HepG2 (cell line): ENCODE measurements at regions not wholly inside any gene's neighbourhood (a gene's known extent, or its start where the extent isn't known, plus 50 kb on each side); places are given as distances from the start of the nearest gene placed in this dataset.

Experiments used
- ATAC-seq: fragments of 200-7000 bp; cut with Tn5 transposase; 3 replicates; pipeline ENCODE4 v1.9.1; 2020; ENCODE audit warnings: mild to moderate bottlenecking, moderate library complexity
- BruUV-seq: library from RNA; stranded (reverse); fragments of 400-500 nt; replicated peaks from 2 replicates; lab custom pipeline; 2021; lab: Mats Ljungman, UMichigan
- CTCF ChIA-PET: fragments of 300-600 bp; formaldehyde crosslinking; extraction: SDS; loops from one replicate; lab custom pipeline; 2021; ENCODE audit warnings: low total read pairs, inconsistent platforms, low intra/inter-chr PET ratio; lab: Yijun Ruan, JAX
- POLR2A ChIA-PET: fragments of 350-600 bp; sonication (Branson Sonifier 250); formaldehyde crosslinking; loops from one replicate; lab custom pipeline; 2020; ENCODE audit warnings: antibody characterized with exemption, inconsistent platforms; lab: Yijun Ruan, JAX
- DNase-seq: peaks from one replicate; pipeline ENCODE4 v3.0.0-alpha.2; 2015; ENCODE audit warnings: low spot score
- FAIRE-seq: peaks from 3 replicates; lab custom pipeline; 2011; peaks lifted over from hg19 to GRCh38; lab: Jason Lieb, UNC
- H2AFZ ChIP-seq: one replicate; pipeline ENCODE4 v1.6.1; 2011; ENCODE audit warnings: low read length, inconsistent platforms
- H3K27ac ChIP-seq: fragments of 300-600 bp; 3 replicates; pipeline ENCODE4 v1.8.0; 2011; ENCODE audit warnings: mixed run types, mild to moderate bottlenecking, mixed read lengths, low read length, inconsistent platforms; ENCODE audit not compliant: insufficient read depth; ENCODE audit errors: extremely low read length
- H3K27me3 ChIP-seq, 2 experiments: fragments of 200-600 bp in 1 of 2; 2 replicates in 1 of 2; 3 replicates in 1 of 2; pipeline versions ENCODE4 v1.6.0 to v1.8.0; 2011; ENCODE audit warnings: low read length in 2 of 2, mild to moderate bottlenecking in 2 of 2, moderate library complexity in 2 of 2, inconsistent platforms in 1 of 2; ENCODE audit not compliant: insufficient read depth in 2 of 2, control insufficient read depth in 1 of 2
- H3K36me3 ChIP-seq, 2 experiments: fragments of 200-600 bp in 1 of 2; replicated peaks in 1 of 2; 2 replicates in 1 of 2; 3 replicates in 1 of 2; pipeline versions ENCODE4 v1.5.1 to v1.8.0; 2011; ENCODE audit warnings: low read length in 2 of 2, inconsistent platforms in 1 of 2; ENCODE audit not compliant: insufficient read depth in 2 of 2, control insufficient read depth in 1 of 2
- H3K4me1 ChIP-seq: 2 replicates; pipeline ENCODE4 v1.5.1; 2012; ENCODE audit warnings: low read length, inconsistent platforms; ENCODE audit not compliant: insufficient read depth
- H3K4me2 ChIP-seq: 2 replicates; pipeline ENCODE4 v1.6.0; 2011; ENCODE audit warnings: low read depth, low read length, inconsistent platforms
- H3K4me3 ChIP-seq, 3 experiments: fragments of 200-600 bp in 1 of 3; sonication (generic), shearing (Covaris generic) in 1 of 3; replicated peaks in 1 of 3; 2 replicates each; pipeline ENCODE4 v1.5.1; 2011 to 2016; ENCODE audit warnings: low read length in 3 of 3, inconsistent platforms in 2 of 3, low read depth in 2 of 3, mild to moderate bottlenecking in 2 of 3, control low read depth in 1 of 3, mixed read lengths in 1 of 3; ENCODE audit not compliant: insufficient read depth in 1 of 3
- H3K79me2 ChIP-seq: one replicate; pipeline ENCODE4 v1.6.1; 2011; ENCODE audit warnings: low read length, inconsistent platforms; ENCODE audit not compliant: insufficient read depth
- H3K9ac ChIP-seq: 2 replicates; pipeline ENCODE4 v1.6.0; 2011; ENCODE audit warnings: mild to moderate bottlenecking, low read depth, low read length, inconsistent platforms; ENCODE audit not compliant: insufficient read depth
- H3K9me3 ChIP-seq: 2 replicates; pipeline ENCODE4 v1.5.1; 2012; ENCODE audit warnings: mild to moderate bottlenecking, low read length
- H4K20me1 ChIP-seq: 2 replicates; pipeline ENCODE4 v1.6.0; 2011; ENCODE audit warnings: inconsistent platforms, mild to moderate bottlenecking, low read length, moderate library complexity; ENCODE audit not compliant: insufficient read depth
- CREB1 ChIP-seq, 2 experiments: fragments of 450-650 bp in 1 of 2; IDR thresholded peaks; 2 replicates each; pipeline ENCODE4 v1.6.1; 2016 to 2017; ENCODE audit warnings: control low read depth in 1 of 2, mild to moderate bottlenecking in 1 of 2, missing compliant biosample characterization in 1 of 2, missing genetic modification characterization in 1 of 2
- SMAD3 ChIP-seq: sonication (generic); formaldehyde crosslinking; IDR thresholded peaks from 2 replicates; pipeline ENCODE4 v1.4.0; 2020; ENCODE audit warnings: missing genetic modification reagents
- WGBS: methylation state at CpG from one replicate; pipeline ENCODE4 v1.1.6; 2017; ENCODE audit warnings: low lambda C conversion rate; 5-methylcytosine and 5-hydroxymethylcytosine counted together
- in situ Hi-C: cut with HindIII; loops from 2 replicates; pipeline ENCODE4 v1.10.0; 2017; ENCODE audit warnings: low pct_unique_long_range_greater_than_20kb; ENCODE audit not compliant: extremely low pct_ligation_motif_present
- intact Hi-C: fragments of 100-400 bp; cut with micrococcal nuclease; formaldehyde crosslinking; loops from one replicate; pipeline ENCODE4 v1.10.0; 2022; ENCODE audit not compliant: unreplicated experiment
- small RNA-seq, 3 experiments: library from RNA; depleted of rRNA; stranded (forward); fragments of <200 nt; gene quantifications; one replicate each; pipeline ENCODE3, GENCODE V24; 2012; ENCODE audit warnings: low read depth in 2 of 3, low replicate concordance in 1 of 3; ENCODE audit not compliant: insufficient read length in 3 of 3, insufficient read depth in 2 of 3
- TF ChIP-seq, protein P1 (sequence below): sonication (generic); formaldehyde crosslinking; IDR thresholded peaks from 2 replicates; pipeline ENCODE4 v1.9.0; 2021; ENCODE audit warnings: missing genetic modification reagents, borderline replicate concordance

DNA sequence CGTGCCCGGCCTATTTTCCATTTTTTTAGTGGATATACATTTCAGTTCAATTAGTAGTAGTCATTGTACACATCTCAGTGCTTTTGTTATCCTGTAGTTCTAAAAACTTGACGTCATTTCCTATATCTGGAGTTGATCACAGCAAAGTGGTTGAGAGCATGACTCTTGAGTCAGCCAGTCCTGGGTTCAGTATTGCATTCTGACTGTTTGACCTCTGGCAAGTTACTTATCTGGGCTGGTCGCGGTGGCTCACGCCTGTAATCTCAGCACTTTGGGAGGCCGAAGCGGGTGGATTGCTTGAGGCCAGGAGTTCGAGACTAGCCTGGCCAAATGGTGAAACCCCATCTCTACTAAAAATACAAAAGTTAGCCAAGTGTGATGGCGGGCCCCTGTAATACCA is 50.4 kb upstream of the PPM1B start:
- no peak overlapping the region for H2AFZ ChIP-seq
- no peaks in the 10 kb centered on the region for H3K27me3 ChIP-seq
- H3K4me1 ChIP-seq, result no peaks in the 10 kb centered on the region
- 53% methylated on average over 10 of the region's 10 CpGs for WGBS
- no TSS peak for BruUV-seq
- POLR2A ChIA-PET, result no interaction called here
- FAIRE-seq (no peak), ATAC-seq (no peak), DNase-seq (no peak)
- no peaks in the 10 kb centered on the region for H4K20me1 ChIP-seq
- no peak overlapping the region for H3K9ac ChIP-seq
- H3K4me2 ChIP-seq, result no peak overlapping the region
- TF ChIP-seq CREB1 (IDR thresholded peaks at IDR 0.05), result 0 out of 2 replicates have a peak, but pooled peaks have one; percentile 43
- TF ChIP-seq CREB1 (CRISPR knock-in tag; IDR thresholded peaks at IDR 0.05), result no peak
- no peak for TF ChIP-seq SMAD3 (CRISPR knock-in tag)
- TF ChIP-seq, protein P1, sequence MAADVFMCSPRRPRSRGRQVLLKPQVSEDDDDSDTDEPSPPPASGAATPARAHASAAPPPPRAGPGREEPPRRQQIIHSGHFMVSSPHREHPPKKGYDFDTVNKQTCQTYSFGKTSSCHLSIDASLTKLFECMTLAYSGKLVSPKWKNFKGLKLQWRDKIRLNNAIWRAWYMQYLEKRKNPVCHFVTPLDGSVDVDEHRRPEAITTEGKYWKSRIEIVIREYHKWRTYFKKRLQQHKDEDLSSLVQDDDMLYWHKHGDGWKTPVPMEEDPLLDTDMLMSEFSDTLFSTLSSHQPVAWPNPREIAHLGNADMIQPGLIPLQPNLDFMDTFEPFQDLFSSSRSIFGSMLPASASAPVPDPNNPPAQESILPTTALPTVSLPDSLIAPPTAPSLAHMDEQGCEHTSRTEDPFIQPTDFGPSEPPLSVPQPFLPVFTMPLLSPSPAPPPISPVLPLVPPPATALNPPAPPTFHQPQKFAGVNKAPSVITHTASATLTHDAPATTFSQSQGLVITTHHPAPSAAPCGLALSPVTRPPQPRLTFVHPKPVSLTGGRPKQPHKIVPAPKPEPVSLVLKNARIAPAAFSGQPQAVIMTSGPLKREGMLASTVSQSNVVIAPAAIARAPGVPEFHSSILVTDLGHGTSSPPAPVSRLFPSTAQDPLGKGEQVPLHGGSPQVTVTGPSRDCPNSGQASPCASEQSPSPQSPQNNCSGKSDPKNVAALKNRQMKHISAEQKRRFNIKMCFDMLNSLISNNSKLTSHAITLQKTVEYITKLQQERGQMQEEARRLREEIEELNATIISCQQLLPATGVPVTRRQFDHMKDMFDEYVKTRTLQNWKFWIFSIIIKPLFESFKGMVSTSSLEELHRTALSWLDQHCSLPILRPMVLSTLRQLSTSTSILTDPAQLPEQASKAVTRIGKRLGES (CRISPR knock-in tag), result no peak
- H3K27ac ChIP-seq, result no peak overlapping the region
- H3K4me3 ChIP-seq, result no peak overlapping the region
- H3K9me3 ChIP-seq, result no peaks in the 10 kb centered on the region
- H3K36me3 ChIP-seq, result no peaks in the 10 kb centered on the region
- in situ Hi-C loops (no loop called here), intact Hi-C loops (no loop called here)
- CTCF ChIA-PET, result no interaction called here
- H3K79me2 ChIP-seq, result no peaks in the 10 kb centered on the region

Small RNAs in the stretch of these regions (small RNA-seq; reads per million reads assigned to genes)
- gene AC019129.1, result 0 reads per million in 3 experiments
